ENCODE measurements at regions not wholly inside any gene's neighbourhood (a gene's known extent, or its start where the extent isn't known, plus 50 kb on each side); places are given as distances from the start of the nearest gene placed in this dataset.

- DNase-seq (ENCODE audit: low read depth) (peak; percentile 96), FAIRE-seq (no peak)
- H3K4me3 ChIP-seq (ENCODE audit: low read depth, low read length), result no peak overlapping the region
- no peaks in the 10 kb centered on the region for H3K27me3 ChIP-seq (ENCODE audit: control insufficient read depth, insufficient read depth, low read length)
- H3K36me3 ChIP-seq (ENCODE audit: control insufficient read depth, insufficient read depth, low read length), result no peaks in the 10 kb centered on the region
- no peak for TF ChIP-seq CTCF (IDR thresholded peaks at IDR 0.05; ENCODE audit: insufficient read depth, low read length, severe bottlenecking)
Measured at GRCh38 chr2:103169861-103170260, 408.0 kb downstream of the TMEM182 start.

GRCh38 chr2:103172821-103173220 lies 411.0 kb downstream of the TMEM182 start:
- TF ChIP-seq CTCF (IDR thresholded peaks at IDR 0.05; ENCODE audit: insufficient read depth, low read length, severe bottlenecking), result no peak
- Histone ChIP-seq H3K27me3 (ENCODE audit: control insufficient read depth, insufficient read depth, low read length) (no peaks in the 10 kb centered on the region), H3K4me3 (ENCODE audit: low read depth, low read length) (no peak overlapping the region), H3K36me3 (ENCODE audit: control insufficient read depth, insufficient read depth, low read length) (no peaks in the 10 kb centered on the region)
- FAIRE-seq (no peak), DNase-seq (ENCODE audit: low read depth) (peak; percentile 79)

GRCh38 chr2:103174711-103175110 lies 412.9 kb downstream of the TMEM182 start:
- Histone ChIP-seq H3K27me3 (ENCODE audit: control insufficient read depth, insufficient read depth, low read length) (no peaks in the 10 kb centered on the region), H3K36me3 (ENCODE audit: control insufficient read depth, insufficient read depth, low read length) (no peaks in the 10 kb centered on the region), H3K4me3 (ENCODE audit: low read depth, low read length) (no peak overlapping the region)
- DNase-seq (ENCODE audit: low read depth), result peak; percentile 80
- peak; percentile 18 for FAIRE-seq
- no peak for TF ChIP-seq CTCF (IDR thresholded peaks at IDR 0.05; ENCODE audit: insufficient read depth, low read length, severe bottlenecking)

GRCh38 chr2:103176294-103176915 lies 414.6 kb downstream of the TMEM182 start:
- DNase-seq (ENCODE audit: low read depth), result no peak
- no peaks in the 10 kb centered on the region for H3K36me3 ChIP-seq (ENCODE audit: control insufficient read depth, insufficient read depth, low read length)
- H3K27me3 ChIP-seq (ENCODE audit: control insufficient read depth, insufficient read depth, low read length), result no peaks in the 10 kb centered on the region
- no peak for FAIRE-seq
- H3K4me3 ChIP-seq (ENCODE audit: low read depth, low read length), result no peak overlapping the region
- no peak for TF ChIP-seq CTCF (IDR thresholded peaks at IDR 0.05; ENCODE audit: insufficient read depth, low read length, severe bottlenecking)

GRCh38 chr2:103179798-103180197 lies 418.0 kb downstream of the TMEM182 start:
- H3K4me3 ChIP-seq (ENCODE audit: low read depth, low read length), result no peak overlapping the region
- H3K27me3 ChIP-seq (ENCODE audit: control insufficient read depth, insufficient read depth, low read length), result no peaks in the 10 kb centered on the region
- FAIRE-seq, result no peak
- no peak for DNase-seq (ENCODE audit: low read depth)
- TF ChIP-seq CTCF (IDR thresholded peaks at IDR 0.05; ENCODE audit: insufficient read depth, low read length, severe bottlenecking), result no peak
- no peaks in the 10 kb centered on the region for H3K36me3 ChIP-seq (ENCODE audit: control insufficient read depth, insufficient read depth, low read length)

- no peak for TF ChIP-seq CTCF (IDR thresholded peaks at IDR 0.05; ENCODE audit: insufficient read depth, low read length, severe bottlenecking)
- H3K4me3 ChIP-seq (ENCODE audit: low read depth, low read length), result no peak overlapping the region
- FAIRE-seq (no peak), DNase-seq (ENCODE audit: low read depth) (no peak)
- H3K36me3 ChIP-seq (ENCODE audit: control insufficient read depth, insufficient read depth, low read length), result no peaks in the 10 kb centered on the region
- H3K27me3 ChIP-seq (ENCODE audit: control insufficient read depth, insufficient read depth, low read length), result no peaks in the 10 kb centered on the region
Measured at GRCh38 chr2:103183061-103183460, 421.2 kb downstream of the TMEM182 start.

Measured in bronchial epithelial cell (primary cell).